Activated naive CD4-positive, alpha-beta T cell treated with anti-CD3 and anti-CD28 coated beads, Interleukin-2, amount 50 U/mL, for 24 hours (primary cell): ENCODE measurements at regions not wholly inside any gene's neighbourhood (a gene's known extent, or its start where the extent isn't known, plus 50 kb on each side); places are given as distances from the start of the nearest gene placed in this dataset.

Experiments
- H3K27ac Mint-ChIP-seq: one replicate; pipeline ENCODE4 v1.8.0; 2021; ENCODE audit warnings: mild to moderate bottlenecking, mixed read lengths
- H3K27me3 Mint-ChIP-seq: one replicate; pipeline ENCODE4 v1.8.0; 2021; ENCODE audit warnings: mixed read lengths
- H3K36me3 Mint-ChIP-seq: one replicate; pipeline ENCODE4 v1.8.0; 2021; ENCODE audit warnings: mixed read lengths
- H3K4me1 Mint-ChIP-seq: one replicate; pipeline ENCODE4 v1.8.0; 2021; ENCODE audit warnings: mixed read lengths
- H3K4me3 Mint-ChIP-seq: one replicate; pipeline ENCODE4 v1.8.0; 2021; ENCODE audit warnings: mild to moderate bottlenecking, mixed read lengths
- H3K9me3 Mint-ChIP-seq: one replicate; pipeline ENCODE4 v1.8.0; 2021; ENCODE audit warnings: mixed read lengths

- no peaks in the 10 kb centered on the region for H3K27me3 Mint-ChIP-seq
- H3K36me3 Mint-ChIP-seq = no peaks in the 10 kb centered on the region
- H3K4me3 Mint-ChIP-seq = peak overlapping the region; percentile 43
- no peaks in the 10 kb centered on the region for H3K9me3 Mint-ChIP-seq
- H3K27ac Mint-ChIP-seq = no peak overlapping the region
- peaks cover 52% of the 10 kb centered on the region for H3K4me1 Mint-ChIP-seq
Measured at GRCh38 chr12:66902020-66902419, 223.1 kb upstream of the GRIP1 start.

- H3K27me3 Mint-ChIP-seq = no peaks in the 10 kb centered on the region
- H3K4me3 Mint-ChIP-seq = no peak overlapping the region
- H3K4me1 Mint-ChIP-seq = peaks cover 46% of the 10 kb centered on the region
- H3K36me3 Mint-ChIP-seq = no peaks in the 10 kb centered on the region
- H3K9me3 Mint-ChIP-seq = no peaks in the 10 kb centered on the region
- H3K27ac Mint-ChIP-seq = peak overlapping the region; percentile 52
Measured at GRCh38 chr12:66903782-66904396, 225.0 kb upstream of the GRIP1 start.

GRCh38 chr12:66905201-66905600, 226.3 kb upstream of the GRIP1 start:
- Mint-ChIP-seq H3K27me3 (no peaks in the 10 kb centered on the region), H3K36me3 (peaks cover 1% of the 10 kb centered on the region), H3K4me3 (no peak overlapping the region), H3K4me1 (peaks cover 41% of the 10 kb centered on the region), H3K9me3 (peaks cover 4% of the 10 kb centered on the region), H3K27ac (no peak overlapping the region)

- Mint-ChIP-seq H3K27me3 (no peaks in the 10 kb centered on the region), H3K4me3 (peak overlapping the region; percentile 73), H3K4me1 (peaks cover 41% of the 10 kb centered on the region), H3K27ac (peak overlapping the region; percentile 89), H3K9me3 (peaks cover 4% of the 10 kb centered on the region), H3K36me3 (peaks cover 5% of the 10 kb centered on the region)
Measured at GRCh38 chr12:66910366-66910974, 231.6 kb upstream of the GRIP1 start.

GRCh38 chr12:66915306-66915904, 236.5 kb upstream of the GRIP1 start:
- no peak overlapping the region for H3K27ac Mint-ChIP-seq
- no peaks in the 10 kb centered on the region for H3K27me3 Mint-ChIP-seq
- peaks cover 5% of the 10 kb centered on the region for H3K36me3 Mint-ChIP-seq
- H3K4me3 Mint-ChIP-seq = no peak overlapping the region
- H3K4me1 Mint-ChIP-seq = peaks cover 60% of the 10 kb centered on the region
- no peaks in the 10 kb centered on the region for H3K9me3 Mint-ChIP-seq

- peaks cover 5% of the 10 kb centered on the region for H3K36me3 Mint-ChIP-seq
- H3K27ac Mint-ChIP-seq = no peak overlapping the region
- no peak overlapping the region for H3K4me3 Mint-ChIP-seq
- H3K4me1 Mint-ChIP-seq = peaks cover 60% of the 10 kb centered on the region
- H3K27me3 Mint-ChIP-seq = no peaks in the 10 kb centered on the region
- no peaks in the 10 kb centered on the region for H3K9me3 Mint-ChIP-seq
Measured at GRCh38 chr12:66916189-66916588, 237.3 kb upstream of the GRIP1 start.

- Mint-ChIP-seq H3K27me3 (no peaks in the 10 kb centered on the region), H3K9me3 (no peaks in the 10 kb centered on the region), H3K27ac (peak overlapping the region; percentile 6), H3K4me3 (no peak overlapping the region), H3K36me3 (peaks cover 2% of the 10 kb centered on the region), H3K4me1 (peaks cover 67% of the 10 kb centered on the region)
Measured at GRCh38 chr12:66919466-66919865, 240.6 kb upstream of the GRIP1 start.

GRCh38 chr12:66920205-66920604, 241.3 kb upstream of the GRIP1 start:
- Mint-ChIP-seq H3K4me3 (no peak overlapping the region), H3K27me3 (no peaks in the 10 kb centered on the region), H3K27ac (no peak overlapping the region), H3K36me3 (peaks cover 2% of the 10 kb centered on the region), H3K9me3 (no peaks in the 10 kb centered on the region), H3K4me1 (peaks cover 70% of the 10 kb centered on the region)

- Mint-ChIP-seq H3K9me3 (no peaks in the 10 kb centered on the region), H3K36me3 (peaks cover 2% of the 10 kb centered on the region), H3K4me1 (peaks cover 66% of the 10 kb centered on the region), H3K27ac (no peak overlapping the region), H3K4me3 (no peak overlapping the region), H3K27me3 (no peaks in the 10 kb centered on the region)
Measured at GRCh38 chr12:66921151-66921550, 242.3 kb upstream of the GRIP1 start.

GRCh38 chr12:66925083-66925482, 246.2 kb upstream of the GRIP1 start:
- Mint-ChIP-seq H3K27me3 (no peaks in the 10 kb centered on the region), H3K36me3 (no peaks in the 10 kb centered on the region), H3K9me3 (no peaks in the 10 kb centered on the region), H3K4me3 (peak overlapping the region; percentile 3), H3K27ac (no peak overlapping the region), H3K4me1 (peaks cover 70% of the 10 kb centered on the region)

GRCh38 chr12:66929121-66929520, 250.2 kb upstream of the GRIP1 start:
- no peaks in the 10 kb centered on the region for H3K9me3 Mint-ChIP-seq
- H3K36me3 Mint-ChIP-seq = no peaks in the 10 kb centered on the region
- no peaks in the 10 kb centered on the region for H3K27me3 Mint-ChIP-seq
- peak overlapping the region; percentile 59 for H3K27ac Mint-ChIP-seq
- H3K4me3 Mint-ChIP-seq = no peak overlapping the region
- H3K4me1 Mint-ChIP-seq = peaks cover 40% of the 10 kb centered on the region

GRCh38 chr12:66931091-66931490, 252.2 kb upstream of the GRIP1 start:
- H3K27me3 Mint-ChIP-seq = no peaks in the 10 kb centered on the region
- no peaks in the 10 kb centered on the region for H3K9me3 Mint-ChIP-seq

GRCh38 chr12:66932126-66932525, 253.2 kb upstream of the GRIP1 start:
- H3K4me3 Mint-ChIP-seq = no peak overlapping the region
- peaks cover 3% of the 10 kb centered on the region for H3K36me3 Mint-ChIP-seq
- no peak overlapping the region for H3K27ac Mint-ChIP-seq
- peaks cover 2% of the 10 kb centered on the region for H3K9me3 Mint-ChIP-seq
- peaks cover 32% of the 10 kb centered on the region for H3K4me1 Mint-ChIP-seq
- no peaks in the 10 kb centered on the region for H3K27me3 Mint-ChIP-seq

More at GRCh38 chr12:66931091-66931490, 252.2 kb upstream of the GRIP1 start:
- Mint-ChIP-seq H3K4me1 (peaks cover 27% of the 10 kb centered on the region), H3K4me3 (no peak overlapping the region), H3K36me3 (peaks cover 2% of the 10 kb centered on the region), H3K27ac (no peak overlapping the region)

GRCh38 chr12:66934302-66935062, 255.6 kb upstream of the GRIP1 start:
- H3K27me3 Mint-ChIP-seq = no peaks in the 10 kb centered on the region
- H3K36me3 Mint-ChIP-seq = peaks cover 3% of the 10 kb centered on the region
- H3K9me3 Mint-ChIP-seq = peaks cover 4% of the 10 kb centered on the region
- no peak overlapping the region for H3K27ac Mint-ChIP-seq
- no peak overlapping the region for H3K4me3 Mint-ChIP-seq
- H3K4me1 Mint-ChIP-seq = peaks cover 13% of the 10 kb centered on the region

- Mint-ChIP-seq H3K36me3 (peaks cover 2% of the 10 kb centered on the region), H3K27ac (no peak overlapping the region), H3K4me1 (peaks cover 49% of the 10 kb centered on the region), H3K9me3 (peaks cover 4% of the 10 kb centered on the region), H3K27me3 (no peaks in the 10 kb centered on the region), H3K4me3 (no peak overlapping the region)
Measured at GRCh38 chr12:66941150-66941549, 262.3 kb upstream of the GRIP1 start.
